Lung (tissue), 11 donors: ENCODE measurements at regions not wholly inside any gene's neighbourhood (a gene's known extent, or its start where the extent isn't known, plus 50 kb on each side); places are given as distances from the start of the nearest gene placed in this dataset.

Source experiments
- ATAC-seq: fragments of 200-7000 bp; cut with Tn5 transposase; one replicate; pipeline ENCODE4 v1.9.1; 2020; ENCODE audit warnings: moderate number of reproducible peaks; ENCODE audit not compliant: insufficient read depth, low FRiP score
- DNase-seq, 3 donors: peaks; one replicate each; pipeline ENCODE4 v3.0.0-alpha.2; 2013 to 2017
- H3K27ac ChIP-seq, 2 donors: one replicate each; pipeline ENCODE4 v1.5.1; 2013; ENCODE audit warnings: mild to moderate bottlenecking in 2 of 2, moderate library complexity in 2 of 2, control low read depth in 1 of 2, inconsistent platforms in 1 of 2, low read depth in 1 of 2, low read length in 1 of 2
- H3K27me3 ChIP-seq, 3 donors: one replicate each; pipeline ENCODE4 v1.5.1; 2013; ENCODE audit warnings: low read length in 2 of 3; ENCODE audit not compliant: control insufficient read depth in 3 of 3, insufficient read depth in 3 of 3
- H3K36me3 ChIP-seq, 4 donors: one replicate each; pipeline ENCODE4 v1.5.1; 2013; ENCODE audit warnings: low read length in 4 of 4, mild to moderate bottlenecking in 1 of 4, moderate library complexity in 1 of 4; ENCODE audit not compliant: control insufficient read depth in 4 of 4, insufficient read depth in 4 of 4
- H3K4me1 ChIP-seq, 5 donors: one replicate each; pipeline ENCODE4 v1.5.1; 2013; ENCODE audit warnings: low read length in 5 of 5, mild to moderate bottlenecking in 2 of 5, moderate library complexity in 1 of 5; ENCODE audit not compliant: control insufficient read depth in 5 of 5, insufficient read depth in 5 of 5
- H3K4me3 ChIP-seq: one replicate; pipeline ENCODE4 v1.5.1; 2013; ENCODE audit warnings: mild to moderate bottlenecking, control low read depth, moderate library complexity
- H3K9ac ChIP-seq, 2 donors: one replicate each; pipeline ENCODE4 v1.5.1; 2013; ENCODE audit warnings: low read length in 2 of 2, control low read depth in 1 of 2; ENCODE audit not compliant: insufficient read depth in 1 of 2
- H3K9me3 ChIP-seq, 4 donors: one replicate each; pipeline ENCODE4 v1.5.1; 2013; ENCODE audit warnings: low read length in 3 of 4, mild to moderate bottlenecking in 1 of 4, moderate library complexity in 1 of 4; ENCODE audit not compliant: control insufficient read depth in 4 of 4, insufficient read depth in 3 of 4
- WGBS, 2 donors: extraction: QIAGEN DNeasy Blood & Tissue Kit; methylation state at CpG; one replicate each; pipeline ENCODE4 v1.1.7; 2013; 5-methylcytosine and 5-hydroxymethylcytosine counted together
- TF ChIP-seq, protein P1 (sequence below): IDR thresholded peaks from 2 replicates; pipeline ENCODE4 v1.5.1; 2012; ENCODE audit warnings: mild to moderate bottlenecking; ENCODE audit errors: control extremely low read depth, extremely low read depth
- donor health status: control.
- donor health status: control.
- donor health status: Bipolar disorder and iron deficiency.
- donor health status: healthy.
- donor health status: DM: yes; HTN: yes; CAD: no.

DNA sequence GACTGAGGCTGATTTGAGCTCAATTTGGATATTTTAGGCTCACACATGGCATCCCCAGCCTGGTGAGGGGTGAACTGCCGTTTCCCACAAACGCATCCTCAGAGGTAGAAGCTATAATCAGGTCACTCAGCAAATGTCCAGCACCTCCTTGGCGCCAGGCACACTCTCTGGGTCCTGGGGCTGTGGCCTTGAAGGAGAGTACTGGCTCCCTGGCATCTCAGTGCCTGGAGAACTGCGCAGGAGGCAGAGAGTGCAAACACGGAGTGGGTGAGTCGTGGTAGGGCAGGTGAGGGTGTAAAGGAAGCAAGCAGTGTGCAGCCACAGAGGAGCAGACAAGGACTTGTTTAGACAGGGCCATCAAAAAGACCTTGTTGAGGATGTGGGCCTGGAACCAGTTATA is 224.0 kb upstream of the ZNF32 start:
- 94% methylated on average over 6 of the region's 6 CpGs for WGBS, 2 donors
- Histone ChIP-seq H3K27ac (no peak overlapping the region), H3K36me3 (no peaks in the 10 kb centered on the region), H3K9me3 (no peaks in the 10 kb centered on the region), H3K4me3 (no peak overlapping the region), H3K9ac (no peak overlapping the region), H3K4me1 (peaks cover 0 to 12% (median 2%) of the 10 kb centered on the region in 5 donors), H3K27me3 (no peaks in the 10 kb centered on the region)
- ATAC-seq (no peak), DNase-seq (no peak)
- TF ChIP-seq, protein P1, sequence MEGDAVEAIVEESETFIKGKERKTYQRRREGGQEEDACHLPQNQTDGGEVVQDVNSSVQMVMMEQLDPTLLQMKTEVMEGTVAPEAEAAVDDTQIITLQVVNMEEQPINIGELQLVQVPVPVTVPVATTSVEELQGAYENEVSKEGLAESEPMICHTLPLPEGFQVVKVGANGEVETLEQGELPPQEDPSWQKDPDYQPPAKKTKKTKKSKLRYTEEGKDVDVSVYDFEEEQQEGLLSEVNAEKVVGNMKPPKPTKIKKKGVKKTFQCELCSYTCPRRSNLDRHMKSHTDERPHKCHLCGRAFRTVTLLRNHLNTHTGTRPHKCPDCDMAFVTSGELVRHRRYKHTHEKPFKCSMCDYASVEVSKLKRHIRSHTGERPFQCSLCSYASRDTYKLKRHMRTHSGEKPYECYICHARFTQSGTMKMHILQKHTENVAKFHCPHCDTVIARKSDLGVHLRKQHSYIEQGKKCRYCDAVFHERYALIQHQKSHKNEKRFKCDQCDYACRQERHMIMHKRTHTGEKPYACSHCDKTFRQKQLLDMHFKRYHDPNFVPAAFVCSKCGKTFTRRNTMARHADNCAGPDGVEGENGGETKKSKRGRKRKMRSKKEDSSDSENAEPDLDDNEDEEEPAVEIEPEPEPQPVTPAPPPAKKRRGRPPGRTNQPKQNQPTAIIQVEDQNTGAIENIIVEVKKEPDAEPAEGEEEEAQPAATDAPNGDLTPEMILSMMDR: no peak

DNA sequence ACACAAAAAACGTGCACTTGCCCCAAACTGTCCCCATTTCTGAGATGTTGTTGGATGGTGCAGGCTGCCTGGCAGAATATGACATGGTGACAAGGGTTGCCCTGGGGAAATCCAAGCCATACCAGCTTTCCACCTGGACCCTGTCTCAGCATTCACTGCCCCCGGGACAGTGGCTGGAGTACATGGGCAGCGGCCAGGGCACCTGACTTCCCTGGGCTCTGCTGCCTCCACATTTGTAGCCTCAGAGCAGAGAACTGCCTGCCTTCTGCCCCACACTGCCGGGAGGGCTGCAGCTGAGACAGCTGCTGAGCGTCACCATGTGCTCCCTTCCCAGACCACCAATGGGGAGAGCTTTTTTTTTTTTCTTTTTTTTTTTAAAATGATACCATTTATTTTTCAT is 222.9 kb upstream of the ZNF32 start:
- Histone ChIP-seq H3K27me3 (no peaks in the 10 kb centered on the region), H3K4me1 (peaks cover 0 to 12% (median 2%) of the 10 kb centered on the region in 5 donors), H3K27ac (no peak overlapping the region), H3K4me3 (no peak overlapping the region), H3K9ac (no peak overlapping the region), H3K9me3 (no peaks in the 10 kb centered on the region), H3K36me3 (no peaks in the 10 kb centered on the region)
- DNase-seq: no peak
- 67 to 87% methylated on average over 5 of the region's 5 CpGs for WGBS, 2 donors
- TF ChIP-seq, protein P1: no peak
- no peak for ATAC-seq

DNA sequence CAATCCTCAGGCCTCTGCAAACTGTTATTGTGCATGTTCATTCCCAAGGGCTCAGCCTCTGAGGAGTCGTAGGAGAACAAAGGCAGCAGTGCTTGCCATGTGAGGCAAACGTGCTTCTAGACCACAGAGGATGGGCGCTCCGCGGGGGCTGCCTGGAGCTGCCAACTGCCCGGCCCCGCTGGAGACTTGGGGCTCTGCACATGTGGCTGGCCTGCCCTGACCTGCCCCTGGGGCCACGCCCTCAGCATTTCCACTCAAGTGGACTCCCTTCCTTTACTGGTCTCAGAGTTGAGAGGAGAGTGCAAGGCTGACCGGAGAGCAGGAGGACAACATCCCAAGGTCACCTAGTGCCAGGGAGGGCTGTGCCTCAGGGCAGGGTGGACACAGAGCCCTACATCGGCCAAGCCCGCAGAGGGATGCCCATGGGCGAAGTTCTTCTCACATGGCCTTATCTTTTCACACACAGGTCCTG is 222.3 kb upstream of the ZNF32 start:
- TF ChIP-seq, protein P1: no peak
- H3K27ac ChIP-seq: no peak overlapping the region
- H3K36me3 ChIP-seq: no peaks in the 10 kb centered on the region
- H3K9me3 ChIP-seq: no peaks in the 10 kb centered on the region
- DNase-seq: no peak
- no peak overlapping the region for H3K9ac ChIP-seq
- no peak for ATAC-seq
- WGBS, 2 donors: 76 to 81% methylated on average over 12 of the region's 12 CpGs
- no peak overlapping the region for H3K4me3 ChIP-seq
- H3K27me3 ChIP-seq: no peaks in the 10 kb centered on the region
- peaks cover 0 to 10% (median 2%) of the 10 kb centered on the region in 5 donors for H3K4me1 ChIP-seq

DNA sequence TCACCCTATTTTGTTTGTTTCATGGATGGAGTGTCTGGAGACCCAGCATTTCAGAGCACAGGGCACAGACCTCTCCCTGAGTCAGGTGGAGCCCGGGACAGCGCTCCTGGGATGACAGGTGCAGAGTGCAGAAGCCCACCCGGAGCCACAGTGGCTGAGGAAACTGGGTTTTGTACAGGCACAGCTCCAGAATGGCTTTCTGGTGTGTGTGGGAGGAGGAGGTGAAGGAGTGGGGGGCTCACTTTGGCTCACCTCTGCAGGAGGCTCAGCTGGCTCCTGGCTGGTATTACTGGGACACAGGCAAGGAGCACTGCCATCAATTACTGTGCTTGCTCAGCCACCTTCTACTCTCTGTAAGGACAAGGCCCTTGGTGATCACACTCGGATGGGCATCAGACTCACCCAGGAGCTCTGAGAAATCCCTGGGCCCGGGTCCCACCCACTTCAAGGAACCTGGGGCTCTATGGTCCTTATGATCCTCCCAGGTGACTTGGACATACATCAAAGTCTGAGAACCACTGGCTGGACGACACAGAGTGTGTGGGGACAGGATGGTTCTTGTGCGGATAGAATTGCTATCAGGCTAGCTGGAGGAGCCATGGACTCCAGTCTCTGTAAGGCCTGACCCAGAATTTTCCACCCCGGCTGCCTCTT is 221.1 kb upstream of the ZNF32 start:
- TF ChIP-seq, protein P1: no peak
- no peaks in the 10 kb centered on the region for H3K27me3 ChIP-seq
- no peak overlapping the region for H3K4me3 ChIP-seq
- no peak overlapping the region for H3K9ac ChIP-seq
- no peaks in the 10 kb centered on the region for H3K36me3 ChIP-seq
- H3K9me3 ChIP-seq: no peaks in the 10 kb centered on the region
- ATAC-seq: no peak
- no peak for DNase-seq
- H3K27ac ChIP-seq: peak overlapping the region in 1 of 2 donors; percentile 5
- 95 to 98% methylated on average over 8 of the region's 8 CpGs for WGBS, 2 donors
- H3K4me1 ChIP-seq: peaks cover 0 to 16% (median 2%) of the 10 kb centered on the region in 5 donors
